OCI-LY3 (cell line): ENCODE measurements at regions not wholly inside any gene's neighbourhood (a gene's known extent, or its start where the extent isn't known, plus 50 kb on each side); places are given as distances from the start of the nearest gene placed in this dataset.

ENCODE experiments used
- CTCF ChIP-seq: fragments of 200-600, 300-600 bp; sonication (generic); IDR thresholded peaks from 2 replicates; pipeline ENCODE4 v1.5.1; 2014; ENCODE audit warnings: antibody characterized with exemption, low read length, low read depth
- EZH2phosphoT487 ChIP-seq: fragments of 200-600 bp; shearing (Covaris generic); IDR thresholded peaks from 2 replicates; pipeline ENCODE4 v1.6.1; 2018; ENCODE audit warnings: antibody characterized with exemption, mixed run types, low read depth

- no peak for TF ChIP-seq CTCF
- no peak for TF ChIP-seq EZH2phosphoT487
These were observed 313.0 kb upstream of the GRID2 start for GRCh38 chr4:91990726-91991125.
